IMR-90 (cell line): ENCODE measurements at regions not wholly inside any gene's neighbourhood (a gene's known extent, or its start where the extent isn't known, plus 50 kb on each side); places are given as distances from the start of the nearest gene placed in this dataset.

ENCODE experiments used
- ATAC-seq: fragments of 200-7000 bp; cut with Tn5 transposase; 2 replicates; pipeline ENCODE4 v1.9.1; 2020; ENCODE audit warnings: low read depth, mild to moderate bottlenecking, moderate library complexity
- BruUV-seq: library from RNA; stranded (reverse); fragments of 400-500 nt; replicated peaks from 2 replicates; lab custom pipeline; 2021; lab: Mats Ljungman, UMichigan
- CTCF ChIA-PET: fragments of 300-600 bp; formaldehyde crosslinking; extraction: SDS; loops from one replicate; lab custom pipeline; 2021; ENCODE audit warnings: antibody characterized with exemption; lab: Yijun Ruan, JAX
- POLR2A ChIA-PET: fragments of 300-600 bp; sonication (Branson Sonifier 250); formaldehyde crosslinking; loops from one replicate; lab custom pipeline; 2022; ENCODE audit warnings: antibody characterized with exemption; ENCODE audit not compliant: unreplicated experiment; lab: Charles Lee
- DNase-seq: peaks from one replicate; pipeline ENCODE4 v3.0.0; 2013
- H2AFZ ChIP-seq: replicated peaks from 2 replicates; pipeline ENCODE3; 2013; ENCODE audit warnings: low read length, mild to moderate bottlenecking; ENCODE audit not compliant: poor library complexity
- H2AK5ac ChIP-seq: 2 replicates; pipeline ENCODE4 v1.6.1; 2013; ENCODE audit warnings: low read depth, low read length, inconsistent platforms
- H2AK9ac ChIP-seq: replicated peaks from 2 replicates; pipeline ENCODE3; 2013; ENCODE audit warnings: mild to moderate bottlenecking, low read depth, low read length, moderate library complexity; ENCODE audit not compliant: poor library complexity
- H2BK120ac ChIP-seq: 2 replicates; pipeline ENCODE4 v1.6.1; 2013; ENCODE audit warnings: low read depth, low read length, inconsistent platforms
- H2BK15ac ChIP-seq: 3 replicates; pipeline ENCODE4 v1.6.1; 2013; ENCODE audit warnings: low read depth, low read length, inconsistent platforms
- H2BK20ac ChIP-seq: 2 replicates; pipeline ENCODE4 v1.6.1; 2013; ENCODE audit warnings: low read depth, mild to moderate bottlenecking, inconsistent platforms, low read length, moderate library complexity
- H2BK5ac ChIP-seq: 2 replicates; pipeline ENCODE4 v1.6.1; 2013; ENCODE audit warnings: mild to moderate bottlenecking, low read depth, low read length, inconsistent platforms; ENCODE audit not compliant: poor library complexity, severe bottlenecking
- H3K14ac ChIP-seq: replicated peaks from 2 replicates; pipeline ENCODE4 v1.6.1; 2013; ENCODE audit warnings: low read depth, low read length, inconsistent platforms
- H3K18ac ChIP-seq: 2 replicates; pipeline ENCODE4 v1.6.1; 2013; ENCODE audit warnings: low read depth, low read length, control low read depth
- H3K23ac ChIP-seq: 2 replicates; pipeline ENCODE4 v1.6.1; 2013; ENCODE audit warnings: low read depth, low read length, inconsistent platforms
- H3K27ac ChIP-seq: 2 replicates; pipeline ENCODE4 v1.5.1; 2013; ENCODE audit warnings: mild to moderate bottlenecking, control low read depth, low read length; ENCODE audit not compliant: insufficient read depth
- H3K27me3 ChIP-seq: 2 replicates; pipeline ENCODE4 v1.6.1; 2013; ENCODE audit warnings: low read length; ENCODE audit not compliant: control insufficient read depth, insufficient read depth
- H3K36me3 ChIP-seq: 2 replicates; pipeline ENCODE4 v1.6.1; 2013; ENCODE audit warnings: low read length, mixed read lengths; ENCODE audit not compliant: control insufficient read depth, insufficient read depth
- H3K4ac ChIP-seq: 2 replicates; pipeline ENCODE4 v1.6.1; 2013; ENCODE audit warnings: low read depth, low read length, inconsistent platforms
- H3K4me1 ChIP-seq: 2 replicates; pipeline ENCODE4 v1.6.1; 2013; ENCODE audit warnings: low read length, mixed read lengths; ENCODE audit not compliant: control insufficient read depth, insufficient read depth
- H3K4me2 ChIP-seq: 2 replicates; pipeline ENCODE4 v1.6.1; 2013; ENCODE audit warnings: low read depth, mild to moderate bottlenecking, control low read depth, low read length, moderate library complexity
- H3K4me3 ChIP-seq: 2 replicates; pipeline ENCODE4 v1.5.1; 2013; ENCODE audit warnings: low read depth, mild to moderate bottlenecking, control low read depth, low read length, moderate library complexity; ENCODE audit not compliant: insufficient read depth
- H3K56ac ChIP-seq: 2 replicates; pipeline ENCODE4 v1.6.1; 2013; ENCODE audit warnings: low read length, inconsistent platforms; ENCODE audit not compliant: insufficient read depth; ENCODE audit errors: extremely low read depth
- H3K79me1 ChIP-seq, 2 experiments: 2 replicates each; pipeline ENCODE4 v1.6.1; 2013; ENCODE audit warnings: low read length in 2 of 2, inconsistent platforms in 1 of 2, low read depth in 1 of 2
- H3K9ac ChIP-seq: 2 replicates; pipeline ENCODE4 v1.6.1; 2013; ENCODE audit warnings: low read depth, low read length, control low read depth
- H3K9me1 ChIP-seq: 2 replicates; pipeline ENCODE4 v1.6.1; 2013; ENCODE audit warnings: low read length, inconsistent platforms; ENCODE audit not compliant: insufficient read depth
- H3K9me3 ChIP-seq: 2 replicates; pipeline ENCODE4 v1.6.1; 2013; ENCODE audit warnings: low read length; ENCODE audit not compliant: control insufficient read depth, insufficient read depth
- H4K20me1 ChIP-seq: 2 replicates; pipeline ENCODE4 v1.6.1; 2013; ENCODE audit warnings: low read length, inconsistent platforms; ENCODE audit not compliant: insufficient read depth
- H4K5ac ChIP-seq: 2 replicates; pipeline ENCODE4 v1.6.1; 2013; ENCODE audit warnings: mild to moderate bottlenecking, low read depth, low read length, control low read depth
- H4K8ac ChIP-seq, 2 experiments: 2 replicates each; pipeline ENCODE4 v1.6.1; 2013; ENCODE audit warnings: low read depth in 2 of 2, low read length in 2 of 2, control low read depth in 1 of 2, inconsistent platforms in 1 of 2
- H4K91ac ChIP-seq: 2 replicates; pipeline ENCODE4 v1.6.1; 2013; ENCODE audit warnings: low read depth, low read length, inconsistent platforms; ENCODE audit not compliant: insufficient read depth
- CTCF ChIP-seq: conservative IDR thresholded peaks from 2 replicates; pipeline ENCODE4 v1.5.1; 2012; ENCODE audit warnings: mild to moderate bottlenecking, low read depth, low read length, improper control_type of control experiment
- ELK1 ChIP-seq: fragments of 150-350 bp; IDR thresholded peaks from 2 replicates; pipeline ENCODE4 v1.6.1; 2016; ENCODE audit warnings: low read depth, mild to moderate bottlenecking, low read length, moderate library complexity, borderline replicate concordance
- MAFK ChIP-seq: IDR thresholded peaks from 2 replicates; pipeline ENCODE4 v1.6.1; 2012; ENCODE audit warnings: low read depth, low read length, improper control_type of control experiment
- RAD21 ChIP-seq: IDR thresholded peaks from 2 replicates; pipeline ENCODE4 v1.6.1; 2012; ENCODE audit warnings: low read length, improper control_type of control experiment
- WGBS, 2 experiments: methylation state at CpG; one replicate each; pipeline versions ENCODE4 v1.1.5 to v1.1.7; 2013; ENCODE audit warnings: missing lambda C conversion rate in 2 of 2; ENCODE audit not compliant: insufficient read length in 1 of 2; ENCODE audit errors: extremely low coverage in 2 of 2; 5-methylcytosine and 5-hydroxymethylcytosine counted together
- dilution Hi-C: fragments of 300-500 bp; cut with HindIII; formaldehyde crosslinking; loops from one replicate; pipeline ENCODE4 v1.14.3; 2018; ENCODE audit warnings: low sequenced_read_pairs; ENCODE audit not compliant: unreplicated experiment
- in situ Hi-C: fragments of 300-500 bp; cut with MboI; formaldehyde crosslinking; loops from 3 replicates; pipeline ENCODE4 v1.14.3; 2019; ENCODE audit warnings: low sequenced_read_pairs, inconsistent platforms, mixed read lengths
- intact Hi-C: fragments of 100-400 bp; cut with micrococcal nuclease; formaldehyde crosslinking; loops from 2 replicates; pipeline ENCODE4 v1.10.0; 2022

GRCh38 chr2:216922175-216922780 is 62.4 kb upstream of the TNP1 start:
- POLR2A ChIA-PET, result no interaction called here

More at GRCh38 chr2:216922175-216922780, 62.4 kb upstream of the TNP1 start:
- DNase-seq (no peak), ATAC-seq (no peak)
- H2BK120ac ChIP-seq, result no peak overlapping the region
- H3K18ac ChIP-seq, result no peak overlapping the region
- no peak overlapping the region for H3K9ac ChIP-seq
- H3K23ac ChIP-seq, result no peak overlapping the region
- peaks cover 3% of the 10 kb centered on the region; the same call in 1 of the 2 replicates for H3K4me1 ChIP-seq
- H3K9me1 ChIP-seq, result peaks cover 6% of the 10 kb centered on the region; the same call in 1 of the 2 replicates
- no peak overlapping the region for H4K8ac ChIP-seq
- CTCF ChIA-PET, result no interaction called here
- H4K5ac ChIP-seq, result no peak overlapping the region
- no peaks in the 10 kb centered on the region for H4K20me1 ChIP-seq
- H3K9me3 ChIP-seq, result no peaks in the 10 kb centered on the region
- H3K56ac ChIP-seq, result no peak overlapping the region
- H2BK20ac ChIP-seq, result no peak overlapping the region
- H2BK15ac ChIP-seq, result no peak overlapping the region
- H2AFZ ChIP-seq, result no peak overlapping the region
- H3K36me3 ChIP-seq, result no peaks in the 10 kb centered on the region
- H2AK9ac ChIP-seq, result no peak overlapping the region
- no CpG with 5 or more reads among the region's 6 CpGs for WGBS, 2 experiments
- intact Hi-C loops (no loop called here), in situ Hi-C loops (no loop called here), dilution Hi-C loops (no loop called here)
- no peak overlapping the region for H3K4me2 ChIP-seq
- TF ChIP-seq MAFK (no peak), RAD21 (no peak), ELK1 (no peak), CTCF (no peak)
- 0 out of 2 replicates have a peak, but pooled peaks cover 3% of the 10 kb centered on the region for H3K27me3 ChIP-seq
- no peak overlapping the region for H3K4ac ChIP-seq
- no peaks in the 10 kb centered on the region for H3K79me1 ChIP-seq
- H3K27ac ChIP-seq, result no peak overlapping the region
- no peak overlapping the region for H3K14ac ChIP-seq
- no peak overlapping the region for H2BK5ac ChIP-seq
- H2AK5ac ChIP-seq, result no peak overlapping the region
- no peak overlapping the region for H3K4me3 ChIP-seq
- no TSS peak for BruUV-seq
- H4K91ac ChIP-seq, result no peak overlapping the region
